ENCODE measurements at regions not wholly inside any gene's neighbourhood (a gene's known extent, or its start where the extent isn't known, plus 50 kb on each side); places are given as distances from the start of the nearest gene placed in this dataset.

GRCh38 chr22:49006207-49007012, 821.3 kb downstream of the BRD1 start:
- Histone ChIP-seq H2AFZ (no peak overlapping the region), H3K4me3 (no peak overlapping the region), H3K4me2 (no peak overlapping the region), H3F3A (replicated peaks; ENCODE audit: low read depth) (no peaks in the 10 kb centered on the region), H4K20me1 (replicated peaks; ENCODE audit: insufficient read depth) (no peaks in the 10 kb centered on the region), H3K27ac (ENCODE audit: low read depth) (no peak overlapping the region), H3K27me3 (ENCODE audit: insufficient read depth) (no peaks in the 10 kb centered on the region), H3K4me1 (ENCODE audit: insufficient read depth) (no peaks in the 10 kb centered on the region), H3K79me2 (replicated peaks; ENCODE audit: insufficient read depth) (no peaks in the 10 kb centered on the region), H3K36me3 (ENCODE audit: insufficient read depth) (no peaks in the 10 kb centered on the region), H3K9me2 (ENCODE audit: insufficient read depth) (no peaks in the 10 kb centered on the region)
- Mint-ChIP-seq H3K36me3 (ENCODE audit: low read depth) (0 out of 3 replicates have a peak, but pooled peaks cover 4% of the 10 kb centered on the region), H3K4me1 (no peaks in the 10 kb centered on the region), H3K9me3 (peaks cover 23% of the 10 kb centered on the region), H3K27ac (no peak overlapping the region), H3K4me3 (no peak overlapping the region), H3K27me3 (ENCODE audit: insufficient read depth, low read depth, poor library complexity) (peaks cover 3% of the 10 kb centered on the region)
- DNase-seq (ENCODE audit: low spot score) (no peak), ATAC-seq (no peak)
- no peak for TF ChIP-seq ZNF114 (CRISPR knock-in tag; IDR thresholded peaks at IDR 0.05)
- no peak for TF ChIP-seq ZNF331 (CRISPR knock-in tag; IDR thresholded peaks at IDR 0.05; ENCODE audit: low read depth)
- TF ChIP-seq ETS1 (IDR thresholded peaks at IDR 0.05) = no peak
- TF ChIP-seq NANOG (IDR thresholded peaks at IDR 0.05; ENCODE audit: borderline replicate concordance) = no peak
- TF ChIP-seq, protein P1, sequence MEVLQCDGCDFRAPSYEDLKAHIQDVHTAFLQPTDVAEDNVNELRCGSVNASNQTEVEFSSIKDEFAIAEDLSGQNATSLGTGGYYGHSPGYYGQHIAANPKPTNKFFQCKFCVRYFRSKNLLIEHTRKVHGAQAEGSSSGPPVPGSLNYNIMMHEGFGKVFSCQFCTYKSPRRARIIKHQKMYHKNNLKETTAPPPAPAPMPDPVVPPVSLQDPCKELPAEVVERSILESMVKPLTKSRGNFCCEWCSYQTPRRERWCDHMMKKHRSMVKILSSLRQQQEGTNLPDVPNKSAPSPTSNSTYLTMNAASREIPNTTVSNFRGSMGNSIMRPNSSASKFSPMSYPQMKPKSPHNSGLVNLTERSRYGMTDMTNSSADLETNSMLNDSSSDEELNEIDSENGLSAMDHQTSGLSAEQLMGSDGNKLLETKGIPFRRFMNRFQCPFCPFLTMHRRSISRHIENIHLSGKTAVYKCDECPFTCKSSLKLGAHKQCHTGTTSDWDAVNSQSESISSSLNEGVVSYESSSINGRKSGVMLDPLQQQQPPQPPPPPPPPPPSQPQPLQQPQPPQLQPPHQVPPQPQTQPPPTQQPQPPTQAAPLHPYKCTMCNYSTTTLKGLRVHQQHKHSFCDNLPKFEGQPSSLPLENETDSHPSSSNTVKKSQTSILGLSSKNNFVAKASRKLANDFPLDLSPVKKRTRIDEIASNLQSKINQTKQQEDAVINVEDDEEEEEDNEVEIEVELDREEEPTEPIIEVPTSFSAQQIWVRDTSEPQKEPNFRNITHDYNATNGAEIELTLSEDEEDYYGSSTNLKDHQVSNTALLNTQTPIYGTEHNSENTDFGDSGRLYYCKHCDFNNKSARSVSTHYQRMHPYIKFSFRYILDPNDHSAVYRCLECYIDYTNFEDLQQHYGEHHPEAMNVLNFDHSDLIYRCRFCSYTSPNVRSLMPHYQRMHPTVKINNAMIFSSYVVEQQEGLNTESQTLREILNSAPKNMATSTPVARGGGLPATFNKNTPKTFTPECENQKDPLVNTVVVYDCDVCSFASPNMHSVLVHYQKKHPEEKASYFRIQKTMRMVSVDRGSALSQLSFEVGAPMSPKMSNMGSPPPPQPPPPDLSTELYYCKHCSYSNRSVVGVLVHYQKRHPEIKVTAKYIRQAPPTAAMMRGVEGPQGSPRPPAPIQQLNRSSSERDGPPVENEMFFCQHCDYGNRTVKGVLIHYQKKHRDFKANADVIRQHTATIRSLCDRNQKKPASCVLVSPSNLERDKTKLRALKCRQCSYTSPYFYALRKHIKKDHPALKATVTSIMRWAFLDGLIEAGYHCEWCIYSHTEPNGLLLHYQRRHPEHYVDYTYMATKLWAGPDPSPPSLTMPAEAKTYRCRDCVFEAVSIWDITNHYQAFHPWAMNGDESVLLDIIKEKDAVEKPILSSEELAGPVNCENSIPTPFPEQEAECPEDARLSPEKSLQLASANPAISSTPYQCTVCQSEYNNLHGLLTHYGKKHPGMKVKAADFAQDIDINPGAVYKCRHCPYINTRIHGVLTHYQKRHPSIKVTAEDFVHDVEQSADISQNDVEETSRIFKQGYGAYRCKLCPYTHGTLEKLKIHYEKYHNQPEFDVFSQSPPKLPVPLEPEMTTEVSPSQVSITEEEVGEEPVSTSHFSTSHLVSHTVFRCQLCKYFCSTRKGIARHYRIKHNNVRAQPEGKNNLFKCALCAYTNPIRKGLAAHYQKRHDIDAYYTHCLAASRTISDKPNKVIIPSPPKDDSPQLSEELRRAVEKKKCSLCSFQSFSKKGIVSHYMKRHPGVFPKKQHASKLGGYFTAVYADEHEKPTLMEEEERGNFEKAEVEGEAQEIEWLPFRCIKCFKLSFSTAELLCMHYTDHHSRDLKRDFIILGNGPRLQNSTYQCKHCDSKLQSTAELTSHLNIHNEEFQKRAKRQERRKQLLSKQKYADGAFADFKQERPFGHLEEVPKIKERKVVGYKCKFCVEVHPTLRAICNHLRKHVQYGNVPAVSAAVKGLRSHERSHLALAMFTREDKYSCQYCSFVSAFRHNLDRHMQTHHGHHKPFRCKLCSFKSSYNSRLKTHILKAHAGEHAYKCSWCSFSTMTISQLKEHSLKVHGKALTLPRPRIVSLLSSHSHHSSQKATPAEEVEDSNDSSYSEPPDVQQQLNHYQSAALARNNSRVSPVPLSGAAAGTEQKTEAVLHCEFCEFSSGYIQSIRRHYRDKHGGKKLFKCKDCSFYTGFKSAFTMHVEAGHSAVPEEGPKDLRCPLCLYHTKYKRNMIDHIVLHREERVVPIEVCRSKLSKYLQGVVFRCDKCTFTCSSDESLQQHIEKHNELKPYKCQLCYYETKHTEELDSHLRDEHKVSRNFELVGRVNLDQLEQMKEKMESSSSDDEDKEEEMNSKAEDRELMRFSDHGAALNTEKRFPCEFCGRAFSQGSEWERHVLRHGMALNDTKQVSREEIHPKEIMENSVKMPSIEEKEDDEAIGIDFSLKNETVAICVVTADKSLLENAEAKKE (CRISPR knock-in tag; IDR thresholded peaks at IDR 0.05) = no peak
- no peak for TF ChIP-seq CREB1 (CRISPR knock-in tag; IDR thresholded peaks at IDR 0.05; ENCODE audit: low read depth)
- TF ChIP-seq EZH2phosphoT487 (IDR thresholded peaks at IDR 0.05; ENCODE audit: unreplicated experiment) = no peak
- TF ChIP-seq CTCF (conservative IDR thresholded peaks at IDR 0.05; ENCODE audit: low read depth in 2 of 2) = no peak
- no peak for TF ChIP-seq POLR2AphosphoS5 (IDR thresholded peaks at IDR 0.05; ENCODE audit: low read depth)
- no peak for TF ChIP-seq STAT1 (IDR thresholded peaks at IDR 0.05; ENCODE audit: unreplicated experiment)
- TF ChIP-seq EZH2 (IDR thresholded peaks at IDR 0.05; ENCODE audit: low read depth, unreplicated experiment) = no peak
- no peak for TF ChIP-seq REST (IDR thresholded peaks at IDR 0.05; ENCODE audit: unreplicated experiment)
- no peak for TF ChIP-seq JUNB (IDR thresholded peaks at IDR 0.05; ENCODE audit: unreplicated experiment)

Data from GM23338 (cell line).